Keratinocyte (primary cell): ENCODE measurements at regions not wholly inside any gene's neighbourhood (a gene's known extent, or its start where the extent isn't known, plus 50 kb on each side); places are given as distances from the start of the nearest gene placed in this dataset.

Experiments used
- DNase-seq: peaks from one replicate; pipeline ENCODE4 v3.0.0-alpha.2; 2011; ENCODE audit warnings: low read depth, missing footprints, low spot score
- FAIRE-seq: peaks from 2 replicates; lab custom pipeline; 2011; peaks lifted over from hg19 to GRCh38; lab: Jason Lieb, UNC
- H2AFZ ChIP-seq: 2 replicates; pipeline ENCODE4 v1.6.0; 2012; ENCODE audit warnings: low read length, control low read depth, inconsistent platforms; ENCODE audit not compliant: control insufficient read depth
- H3K27ac ChIP-seq: 2 replicates; pipeline ENCODE4 v1.5.1; 2011; ENCODE audit warnings: low read length; ENCODE audit not compliant: control insufficient read depth, insufficient read depth
- H3K27me3 ChIP-seq: 3 replicates; pipeline ENCODE4 v1.6.0; 2011; ENCODE audit warnings: low read length; ENCODE audit not compliant: control insufficient read depth, insufficient read depth; ENCODE audit errors: extremely low read depth
- H3K36me3 ChIP-seq, 2 experiments: 2 replicates in 1 of 2; 3 replicates in 1 of 2; pipeline ENCODE4 v1.5.1; 2011; ENCODE audit warnings: low read length in 2 of 2, mild to moderate bottlenecking in 1 of 2; ENCODE audit not compliant: control insufficient read depth in 2 of 2, insufficient read depth in 2 of 2; ENCODE audit errors: extremely low read depth in 1 of 2
- H3K4me1 ChIP-seq: 3 replicates; pipeline ENCODE4 v1.5.1; 2011; ENCODE audit warnings: low read length; ENCODE audit not compliant: control insufficient read depth, insufficient read depth; ENCODE audit errors: extremely low read depth
- H3K4me2 ChIP-seq: 3 replicates; pipeline ENCODE4 v1.6.0; 2011; ENCODE audit warnings: low read depth, low read length; ENCODE audit not compliant: control insufficient read depth, insufficient read depth; ENCODE audit errors: extremely low read depth
- H3K4me3 ChIP-seq, 3 experiments: fragments of 200-600 bp in 1 of 3; sonication (generic) in 1 of 3; 2 replicates in 2 of 3; 3 replicates in 1 of 3; pipeline ENCODE4 v1.5.1; 2011 to 2016; ENCODE audit warnings: low read length in 3 of 3, mild to moderate bottlenecking in 3 of 3, control low read depth in 2 of 3, inconsistent platforms in 1 of 3, low read depth in 1 of 3, mixed read lengths in 1 of 3, mixed run types in 1 of 3, moderate library complexity in 1 of 3; ENCODE audit not compliant: control insufficient read depth in 2 of 3, insufficient read depth in 2 of 3; ENCODE audit errors: extremely low read depth in 1 of 3
- H3K79me2 ChIP-seq: 2 replicates; pipeline ENCODE4 v1.6.0; 2012; ENCODE audit warnings: low read length; ENCODE audit not compliant: control insufficient read depth, insufficient read depth
- H3K9ac ChIP-seq: 3 replicates; pipeline ENCODE4 v1.6.0; 2011; ENCODE audit warnings: low read length; ENCODE audit not compliant: control insufficient read depth, insufficient read depth; ENCODE audit errors: extremely low read depth
- H3K9me1 ChIP-seq: 3 replicates; pipeline ENCODE4 v1.6.0; 2011; ENCODE audit warnings: low read length; ENCODE audit not compliant: control insufficient read depth, insufficient read depth; ENCODE audit errors: extremely low read depth
- H3K9me3 ChIP-seq: 2 replicates; pipeline ENCODE4 v1.5.1; 2012; ENCODE audit warnings: low read depth, low read length; ENCODE audit not compliant: control insufficient read depth
- H4K20me1 ChIP-seq: 3 replicates; pipeline ENCODE4 v1.6.0; 2011; ENCODE audit warnings: low read length; ENCODE audit not compliant: control insufficient read depth, insufficient read depth; ENCODE audit errors: extremely low read depth
- CTCF ChIP-seq, 3 experiments: IDR thresholded peaks in 1 of 3; conservative IDR thresholded peaks in 1 of 3; optimal IDR thresholded peaks in 1 of 3; 2 replicates in 2 of 3; 3 replicates in 1 of 3; pipeline versions ENCODE3 to v1.5.1; 2011; ENCODE audit warnings: low read length in 3 of 3, mild to moderate bottlenecking in 3 of 3, moderate library complexity in 2 of 3, control low read depth in 1 of 3, inconsistent platforms in 1 of 3; ENCODE audit not compliant: insufficient read depth in 2 of 3; ENCODE audit errors: extremely low read depth in 1 of 3
- EZH2 ChIP-seq: IDR thresholded peaks from one replicate; pipeline ENCODE4 v1.6.1; 2012; ENCODE audit warnings: inconsistent platforms, mild to moderate bottlenecking, low read length, moderate library complexity
- dilution Hi-C: fragments of 300-500 bp; cut with MboI; formaldehyde crosslinking; loops from one replicate; pipeline ENCODE4 v1.7.0; 2020; ENCODE audit warnings: low sequenced_read_pairs; ENCODE audit not compliant: extremely low pct_ligation_motif_present

GRCh38 chr2:7289697-7290096, 372.5 kb downstream of the RNF144A start:
- Histone ChIP-seq H3K9me3 (no peaks in the 10 kb centered on the region), H3K9ac (no peak overlapping the region), H3K4me1 (peaks cover 12% of the 10 kb centered on the region), H3K79me2 (no peaks in the 10 kb centered on the region), H3K9me1 (no peaks in the 10 kb centered on the region), H3K4me2 (no peak overlapping the region), H3K27ac (no peak overlapping the region), H3K36me3 (no peaks in the 10 kb centered on the region), H3K4me3 (no peak overlapping the region), H4K20me1 (no peaks in the 10 kb centered on the region), H2AFZ (no peak overlapping the region), H3K27me3 (no peaks in the 10 kb centered on the region)
- dilution Hi-C loops, result no loop called here
- no peak for FAIRE-seq
- no peak for TF ChIP-seq EZH2
- no peak for TF ChIP-seq CTCF (optimal IDR thresholded peaks at IDR 0.05 in 1 of 3, IDR thresholded peaks at IDR 0.05 in 1 of 3, conservative IDR thresholded peaks at IDR 0.05 in 1 of 3; ENCODE audit: extremely low read depth in 1 of 3, insufficient read depth in 2 of 3, low read length in 3 of 3)
- DNase-seq, result no peak

- no peaks in the 10 kb centered on the region for H3K9me3 ChIP-seq
- TF ChIP-seq CTCF (optimal IDR thresholded peaks at IDR 0.05 in 1 of 3, IDR thresholded peaks at IDR 0.05 in 1 of 3, conservative IDR thresholded peaks at IDR 0.05 in 1 of 3; ENCODE audit: extremely low read depth in 1 of 3, insufficient read depth in 2 of 3, low read length in 3 of 3) (no peak), EZH2 (no peak)
- H3K4me3 ChIP-seq, result no peak overlapping the region
- no peaks in the 10 kb centered on the region for H3K9me1 ChIP-seq
- H4K20me1 ChIP-seq, result no peaks in the 10 kb centered on the region
- peaks cover 12% of the 10 kb centered on the region for H3K4me1 ChIP-seq
- dilution Hi-C loops, result no loop called here
- FAIRE-seq (no peak), DNase-seq (no peak)
- H3K27ac ChIP-seq, result no peak overlapping the region
- no peaks in the 10 kb centered on the region for H3K36me3 ChIP-seq
- no peak overlapping the region for H3K4me2 ChIP-seq
- no peak overlapping the region for H2AFZ ChIP-seq
- H3K79me2 ChIP-seq, result no peaks in the 10 kb centered on the region
- H3K27me3 ChIP-seq, result no peaks in the 10 kb centered on the region
- no peak overlapping the region for H3K9ac ChIP-seq
Observed at GRCh38 chr2:7292154-7292691, 375.0 kb downstream of the RNF144A start.
